ENCODE measurements at regions not wholly inside any gene's neighbourhood (a gene's known extent, or its start where the extent isn't known, plus 50 kb on each side); places are given as distances from the start of the nearest gene placed in this dataset.

GRCh38 chr7:48748081-48748833 lies 176.1 kb upstream of the CDC14C start:
- DNase-seq (no peak), ATAC-seq (ENCODE audit: low FRiP score) (peak; percentile 29)
- Histone ChIP-seq H3K4me1 (ENCODE audit: control insufficient read depth in 1 of 2, insufficient read depth in 2 of 2, low read length in 2 of 2) (no peaks in the 10 kb centered on the region), H3K27ac (ENCODE audit: low read depth in 1 of 2, low read length in 2 of 2) (no peak overlapping the region), H3K4me3 (ENCODE audit: low read length in 2 of 2) (no peak overlapping the region), H3K27me3 (ENCODE audit: control insufficient read depth in 1 of 2, insufficient read depth in 2 of 2, low read length in 1 of 2) (no peaks in the 10 kb centered on the region), H3K36me3 (ENCODE audit: control insufficient read depth in 1 of 2, insufficient read depth in 2 of 2, low read length in 1 of 2) (no peaks in the 10 kb centered on the region), H3K9me3 (ENCODE audit: control insufficient read depth, low read length) (no peaks in the 10 kb centered on the region)
- intact Hi-C loops (cut with DNase I): no loop called here
- 88 to 89% methylated on average over 12 of the region's 12 CpGs for WGBS, 2 donors

DNA sequence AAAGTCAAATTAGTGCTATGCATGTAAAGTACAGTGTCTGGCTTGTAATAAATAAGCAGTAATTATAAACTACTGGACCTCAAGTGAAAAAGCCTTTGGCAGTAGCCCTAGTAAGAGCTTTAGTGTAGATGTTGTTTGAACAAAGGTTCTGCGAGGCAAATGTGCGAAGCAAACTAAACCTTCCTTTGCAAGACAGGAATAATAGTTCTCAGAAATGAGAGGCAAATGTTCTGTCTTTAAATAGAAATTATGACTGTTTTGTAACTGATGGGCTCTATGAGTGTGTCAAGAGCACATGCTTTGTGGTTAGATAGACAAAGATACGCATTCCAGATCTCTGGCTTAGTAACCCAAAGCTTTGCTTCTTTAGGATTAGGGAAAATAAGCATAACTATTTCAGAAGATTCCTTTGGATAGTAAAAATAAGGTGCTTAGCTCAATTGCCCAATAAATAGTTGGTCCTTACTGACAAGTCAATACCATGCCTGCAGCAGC lies 169.2 kb upstream of the CDC14C start:
- Histone ChIP-seq H3K9me3 (ENCODE audit: control insufficient read depth, low read length) (no peaks in the 10 kb centered on the region), H3K4me3 (ENCODE audit: low read length in 2 of 2) (no peak overlapping the region), H3K27me3 (ENCODE audit: control insufficient read depth in 1 of 2, insufficient read depth in 2 of 2, low read length in 1 of 2) (no peaks in the 10 kb centered on the region), H3K27ac (ENCODE audit: low read depth in 1 of 2, low read length in 2 of 2) (no peak overlapping the region), H3K4me1 (ENCODE audit: control insufficient read depth in 1 of 2, insufficient read depth in 2 of 2, low read length in 2 of 2) (no peaks in the 10 kb centered on the region), H3K36me3 (ENCODE audit: control insufficient read depth in 1 of 2, insufficient read depth in 2 of 2, low read length in 1 of 2) (no peaks in the 10 kb centered on the region)
- intact Hi-C loops (cut with DNase I): no loop called here
- DNase-seq (no peak), ATAC-seq (ENCODE audit: low FRiP score) (no peak)
- WGBS, 2 donors: 51 to 71% methylated on average over 3 of the region's 3 CpGs

DNA sequence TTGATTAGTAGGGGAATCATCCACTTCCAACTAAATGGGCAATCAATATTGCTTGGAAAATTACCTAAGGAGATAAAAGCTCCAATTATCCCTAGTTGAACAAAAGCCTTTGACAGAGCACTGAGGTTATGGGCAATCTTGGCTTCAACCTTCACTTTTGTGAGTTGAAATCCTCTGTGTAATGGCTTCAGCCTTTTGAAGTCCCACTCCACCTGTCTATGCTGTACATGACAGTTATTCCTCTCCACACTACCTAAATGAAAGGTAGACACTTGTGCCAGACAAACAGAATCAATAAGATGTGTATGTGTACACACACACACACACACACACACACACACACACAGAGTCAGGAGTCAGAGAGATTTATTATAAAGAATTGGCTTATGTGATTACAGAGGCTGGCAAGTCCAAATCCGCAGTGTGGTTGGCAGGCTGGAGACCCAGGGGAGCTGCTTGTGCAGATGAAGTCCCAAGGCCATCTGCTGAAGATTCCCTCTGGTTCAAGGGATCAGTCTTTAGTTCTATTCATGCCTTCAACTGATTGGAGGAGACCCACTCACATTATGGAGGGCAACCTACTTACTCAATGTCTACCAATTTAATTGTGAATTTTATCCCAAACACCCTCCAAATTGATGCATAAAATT lies 164.8 kb upstream of the CDC14C start:
- 25 to 28% methylated on average over 1 of the region's 1 CpG for WGBS, 2 donors
- no peak for DNase-seq
- ATAC-seq (ENCODE audit: low FRiP score): no peak
- H3K36me3 ChIP-seq (ENCODE audit: control insufficient read depth in 1 of 2, insufficient read depth in 2 of 2, low read length in 1 of 2): no peaks in the 10 kb centered on the region
- intact Hi-C loops (cut with DNase I): no loop called here
- H3K4me3 ChIP-seq (ENCODE audit: low read length in 2 of 2): no peak overlapping the region
- no peak overlapping the region for H3K27ac ChIP-seq (ENCODE audit: low read depth in 1 of 2, low read length in 2 of 2)
- H3K4me1 ChIP-seq (ENCODE audit: control insufficient read depth in 1 of 2, insufficient read depth in 2 of 2, low read length in 2 of 2): no peaks in the 10 kb centered on the region
- H3K27me3 ChIP-seq (ENCODE audit: control insufficient read depth in 1 of 2, insufficient read depth in 2 of 2, low read length in 1 of 2): no peaks in the 10 kb centered on the region
- H3K9me3 ChIP-seq (ENCODE audit: control insufficient read depth, low read length): no peaks in the 10 kb centered on the region

DNA sequence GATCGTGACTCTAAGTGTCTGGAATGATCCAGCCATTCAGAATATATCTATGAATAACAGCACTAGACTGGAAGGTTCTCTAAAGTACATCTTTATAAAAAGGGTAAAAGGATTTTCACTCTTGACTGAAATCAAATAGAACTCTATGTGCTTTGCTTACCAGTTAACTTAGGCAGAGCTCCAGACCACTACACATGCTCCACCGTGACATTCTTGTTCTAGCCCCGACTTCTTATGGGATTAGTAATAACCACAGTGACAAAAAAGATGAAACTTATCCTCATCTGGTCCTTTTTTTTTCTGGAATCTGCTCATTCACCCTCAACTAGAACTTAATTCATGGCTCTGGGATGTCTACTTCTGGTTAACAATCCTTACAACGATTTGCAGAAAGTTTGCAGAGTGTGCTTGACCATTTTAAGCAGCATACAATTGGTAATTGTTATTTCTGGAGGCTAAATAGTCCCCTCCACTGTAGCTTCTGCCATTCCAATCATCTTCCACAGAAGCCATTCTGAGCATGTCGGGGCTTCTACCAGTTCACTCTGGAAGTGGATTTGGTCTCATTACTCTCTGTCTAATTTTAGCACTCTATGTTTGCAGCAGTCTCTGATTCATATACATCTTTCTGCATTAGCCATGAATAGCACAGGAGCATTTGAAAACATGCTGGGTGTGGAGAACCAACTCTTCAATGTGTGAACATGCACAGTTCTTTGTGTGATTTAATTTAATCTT lies 163.7 kb upstream of the CDC14C start:
- Histone ChIP-seq H3K27ac (ENCODE audit: low read depth in 1 of 2, low read length in 2 of 2) (no peak overlapping the region), H3K4me1 (ENCODE audit: control insufficient read depth in 1 of 2, insufficient read depth in 2 of 2, low read length in 2 of 2) (no peaks in the 10 kb centered on the region), H3K4me3 (ENCODE audit: low read length in 2 of 2) (no peak overlapping the region), H3K27me3 (ENCODE audit: control insufficient read depth in 1 of 2, insufficient read depth in 2 of 2, low read length in 1 of 2) (no peaks in the 10 kb centered on the region), H3K9me3 (ENCODE audit: control insufficient read depth, low read length) (no peaks in the 10 kb centered on the region), H3K36me3 (ENCODE audit: control insufficient read depth in 1 of 2, insufficient read depth in 2 of 2, low read length in 1 of 2) (no peaks in the 10 kb centered on the region)
- intact Hi-C loops (cut with DNase I): no loop called here
- DNase-seq: no peak
- ATAC-seq (ENCODE audit: low FRiP score): no peak
- 55 to 58% methylated on average over 5 of the region's 5 CpGs for WGBS, 2 donors

DNA sequence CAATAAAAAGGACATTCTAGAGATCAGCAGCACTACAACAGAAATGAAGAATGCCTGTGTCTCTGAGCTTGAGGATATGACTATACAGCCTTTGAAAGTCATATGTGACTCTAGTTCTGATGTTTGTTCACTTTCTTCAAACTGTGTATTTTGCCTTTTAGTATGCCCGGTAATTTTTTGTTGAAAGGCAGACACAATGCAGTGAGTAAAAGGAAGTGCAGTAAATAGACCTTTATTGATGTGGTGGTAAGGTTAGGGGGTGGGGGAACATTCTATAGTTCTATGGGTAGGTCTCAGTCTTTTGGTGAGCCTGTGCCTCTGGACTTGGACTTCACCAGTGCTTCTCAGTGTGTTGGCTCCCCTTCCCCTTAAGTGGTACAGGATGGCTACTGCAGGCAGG lies 143.5 kb upstream of the CDC14C start:
- 96 to 97% methylated on average over 1 of the region's 1 CpG for WGBS, 2 donors
- H3K27ac ChIP-seq (ENCODE audit: low read depth in 1 of 2, low read length in 2 of 2): no peak overlapping the region
- H3K4me3 ChIP-seq (ENCODE audit: low read length in 2 of 2): no peak overlapping the region
- DNase-seq (no peak), ATAC-seq (ENCODE audit: low FRiP score) (no peak)
- H3K27me3 ChIP-seq (ENCODE audit: control insufficient read depth in 1 of 2, insufficient read depth in 2 of 2, low read length in 1 of 2): peaks cover 0 to 1% of the 10 kb centered on the region in 2 donors
- no peaks in the 10 kb centered on the region for H3K9me3 ChIP-seq (ENCODE audit: control insufficient read depth, low read length)
- H3K36me3 ChIP-seq (ENCODE audit: control insufficient read depth in 1 of 2, insufficient read depth in 2 of 2, low read length in 1 of 2): no peaks in the 10 kb centered on the region
- intact Hi-C loops (cut with DNase I): no loop called here
- no peaks in the 10 kb centered on the region for H3K4me1 ChIP-seq (ENCODE audit: control insufficient read depth in 1 of 2, insufficient read depth in 2 of 2, low read length in 2 of 2)

DNA sequence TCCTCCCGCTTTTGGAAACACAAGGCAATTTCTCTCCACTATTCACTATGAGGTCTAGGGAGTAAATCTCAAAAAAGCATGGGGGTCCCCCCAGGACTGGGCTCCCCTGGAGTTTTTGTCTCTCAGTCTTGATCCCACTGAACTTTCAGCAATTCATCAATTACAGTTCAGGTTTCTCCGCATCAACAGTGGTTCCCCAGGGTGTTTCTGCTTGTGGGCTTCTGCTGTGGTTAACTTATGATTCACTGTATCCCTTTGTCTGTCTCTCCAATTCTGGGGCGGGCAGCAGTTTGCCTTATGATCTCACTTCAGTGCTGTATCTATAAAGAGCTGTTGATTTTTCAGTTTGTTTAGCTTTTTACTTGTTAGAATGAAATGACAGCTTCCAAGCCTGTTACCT lies 142.6 kb upstream of the CDC14C start:
- H3K4me3 ChIP-seq (ENCODE audit: low read length in 2 of 2): no peak overlapping the region
- WGBS, 2 donors: 40 to 56% methylated on average over 3 of the region's 3 CpGs
- intact Hi-C loops (cut with DNase I): no loop called here

DNA sequence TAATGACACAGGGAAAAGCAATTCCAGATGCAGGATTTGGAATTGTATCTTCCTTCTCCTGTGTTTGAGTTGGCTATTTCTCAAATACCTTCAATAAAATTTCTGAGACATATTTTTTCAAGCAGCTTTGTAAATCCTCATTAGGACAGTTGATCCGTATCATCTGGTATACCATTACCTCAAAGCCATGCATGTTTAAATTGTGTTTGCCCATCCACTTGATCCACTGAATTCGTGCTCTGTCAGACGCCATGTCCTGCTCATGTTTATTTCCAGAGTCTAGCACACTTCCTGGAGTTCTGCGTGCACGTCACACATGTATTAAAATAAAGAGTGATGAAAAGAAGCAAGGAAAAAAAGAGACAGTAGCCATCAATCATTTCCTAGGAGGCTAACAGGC lies 141.8 kb upstream of the CDC14C start:
- no peaks in the 10 kb centered on the region for H3K4me1 ChIP-seq (ENCODE audit: control insufficient read depth in 1 of 2, insufficient read depth in 2 of 2, low read length in 2 of 2)
- H3K36me3 ChIP-seq (ENCODE audit: control insufficient read depth in 1 of 2, insufficient read depth in 2 of 2, low read length in 1 of 2): no peaks in the 10 kb centered on the region
- WGBS, 2 donors: 4 to 15% methylated on average over 5 of the region's 5 CpGs
- no peaks in the 10 kb centered on the region for H3K9me3 ChIP-seq (ENCODE audit: control insufficient read depth, low read length)
- H3K4me3 ChIP-seq (ENCODE audit: low read length in 2 of 2): no peak overlapping the region
- H3K27ac ChIP-seq (ENCODE audit: low read depth in 1 of 2, low read length in 2 of 2): no peak overlapping the region
- DNase-seq (no peak), ATAC-seq (ENCODE audit: low FRiP score) (no peak)
- H3K27me3 ChIP-seq (ENCODE audit: control insufficient read depth in 1 of 2, insufficient read depth in 2 of 2, low read length in 1 of 2): peaks cover 0 to 1% of the 10 kb centered on the region in 2 donors
- intact Hi-C loops (cut with DNase I): no loop called here

More for the DNA sequence above, 142.6 kb upstream of the CDC14C start:
- no peaks in the 10 kb centered on the region for H3K9me3 ChIP-seq (ENCODE audit: control insufficient read depth, low read length)
- H3K4me1 ChIP-seq (ENCODE audit: control insufficient read depth in 1 of 2, insufficient read depth in 2 of 2, low read length in 2 of 2): no peaks in the 10 kb centered on the region
- ATAC-seq (ENCODE audit: low FRiP score) (no peak), DNase-seq (no peak)
- no peak overlapping the region for H3K27ac ChIP-seq (ENCODE audit: low read depth in 1 of 2, low read length in 2 of 2)
- H3K27me3 ChIP-seq (ENCODE audit: control insufficient read depth in 1 of 2, insufficient read depth in 2 of 2, low read length in 1 of 2): peaks cover 0 to 1% of the 10 kb centered on the region in 2 donors
- no peaks in the 10 kb centered on the region for H3K36me3 ChIP-seq (ENCODE audit: control insufficient read depth in 1 of 2, insufficient read depth in 2 of 2, low read length in 1 of 2)

- intact Hi-C loops (cut with DNase I): no loop called here
- Histone ChIP-seq H3K27me3 (ENCODE audit: control insufficient read depth in 1 of 2, insufficient read depth in 2 of 2, low read length in 1 of 2) (no peaks in the 10 kb centered on the region), H3K36me3 (ENCODE audit: control insufficient read depth in 1 of 2, insufficient read depth in 2 of 2, low read length in 1 of 2) (no peaks in the 10 kb centered on the region), H3K4me3 (ENCODE audit: low read length in 2 of 2) (no peak overlapping the region), H3K27ac (ENCODE audit: low read depth in 1 of 2, low read length in 2 of 2) (no peak overlapping the region), H3K9me3 (ENCODE audit: control insufficient read depth, low read length) (no peaks in the 10 kb centered on the region), H3K4me1 (ENCODE audit: control insufficient read depth in 1 of 2, insufficient read depth in 2 of 2, low read length in 2 of 2) (no peaks in the 10 kb centered on the region)
- ATAC-seq (ENCODE audit: low FRiP score): no peak
- no peak for DNase-seq
- WGBS, 2 donors: 19 to 31% methylated on average over 3 of the region's 3 CpGs
Observed at GRCh38 chr7:48786951-48787350, 137.4 kb upstream of the CDC14C start.
